ENCODE measurements at regions not wholly inside any gene's neighbourhood (a gene's known extent, or its start where the extent isn't known, plus 50 kb on each side); places are given as distances from the start of the nearest gene placed in this dataset.

- no peak for DNase-seq
Measured at GRCh38 chr6:164424489-164424888, 884.9 kb downstream of the C6orf118 start.

- no peak for DNase-seq
Measured at GRCh38 chr6:164419099-164419498, 890.3 kb downstream of the C6orf118 start.

GRCh38 chr6:164418262-164418588 lies 891.2 kb downstream of the C6orf118 start:
- no peak for DNase-seq

GRCh38 chr6:164417537-164418261 lies 891.7 kb downstream of the C6orf118 start:
- no peak for DNase-seq

- no peak for DNase-seq
Measured at GRCh38 chr6:164415832-164416563, 893.4 kb downstream of the C6orf118 start.

GRCh38 chr6:164414695-164415094 lies 894.7 kb downstream of the C6orf118 start:
- no peak for DNase-seq

- DNase-seq = no peak
Measured at GRCh38 chr6:164412566-164412965, 896.8 kb downstream of the C6orf118 start.

- no peak for DNase-seq
Measured at GRCh38 chr6:164410017-164410416, 899.4 kb downstream of the C6orf118 start.

- DNase-seq = no peak
Measured at GRCh38 chr6:164409309-164410009, 899.9 kb downstream of the C6orf118 start.

GRCh38 chr6:164408868-164409267 lies 900.5 kb downstream of the C6orf118 start:
- DNase-seq = no peak

GRCh38 chr6:164404812-164405488 lies 904.5 kb downstream of the C6orf118 start:
- no peak for DNase-seq

GRCh38 chr6:164401871-164402270 lies 907.5 kb downstream of the C6orf118 start:
- DNase-seq = no peak

GRCh38 chr6:164398647-164399046 lies 910.8 kb downstream of the C6orf118 start:
- no peak for DNase-seq

- no peak for DNase-seq
Measured at GRCh38 chr6:164396071-164397047, 913.0 kb downstream of the C6orf118 start.

- DNase-seq = no peak
Measured at GRCh38 chr6:164379795-164380194, 929.6 kb downstream of the C6orf118 start.

GRCh38 chr6:164378330-164378729 lies 931.1 kb downstream of the C6orf118 start:
- no peak for DNase-seq

- DNase-seq = no peak
Measured at GRCh38 chr6:164377348-164377918, 932.0 kb downstream of the C6orf118 start.

GRCh38 chr6:164370773-164371172 lies 938.6 kb downstream of the C6orf118 start:
- DNase-seq = no peak

GRCh38 chr6:164359441-164359840 lies 944.9 kb downstream of the QKI start:
- DNase-seq = no peak

- no peak for DNase-seq
Measured at GRCh38 chr6:164359036-164359435, 944.5 kb downstream of the QKI start.

GRCh38 chr6:164356814-164357213 lies 942.3 kb downstream of the QKI start:
- DNase-seq = no peak

GRCh38 chr6:164347455-164347854 lies 932.9 kb downstream of the QKI start:
- DNase-seq = no peak
